Activated T-cell treated with anti-CD3 and anti-CD28 coated beads, Interleukin-2, amount 50 U/mL, for 24 hours (primary cell): ENCODE measurements at regions not wholly inside any gene's neighbourhood (a gene's known extent, or its start where the extent isn't known, plus 50 kb on each side); places are given as distances from the start of the nearest gene placed in this dataset.

Experiments used
- DNase-seq: peaks from one replicate; pipeline ENCODE4 v3.0.0-alpha.2; 2020
- H3K27ac Mint-ChIP-seq: 2 replicates; pipeline ENCODE4 v1.8.0; 2020; ENCODE audit warnings: mild to moderate bottlenecking, mixed read lengths
- H3K27me3 Mint-ChIP-seq: 2 replicates; pipeline ENCODE4 v1.8.0; 2020; ENCODE audit warnings: mixed read lengths
- H3K36me3 Mint-ChIP-seq: 2 replicates; pipeline ENCODE4 v1.8.0; 2020; ENCODE audit warnings: low read depth, mixed read lengths
- H3K4me1 Mint-ChIP-seq: 2 replicates; pipeline ENCODE4 v1.8.0; 2020; ENCODE audit warnings: low read depth, mixed read lengths
- H3K4me3 Mint-ChIP-seq: 2 replicates; pipeline ENCODE4 v1.8.0; 2020; ENCODE audit warnings: mild to moderate bottlenecking, moderate library complexity, mixed read lengths
- H3K9me3 Mint-ChIP-seq: 2 replicates; pipeline ENCODE4 v1.8.0; 2020; ENCODE audit warnings: mixed read lengths

GRCh38 chr2:62303788-62304187 is 107.9 kb downstream of the B3GNT2 start:
- Mint-ChIP-seq H3K27me3 (no peaks in the 10 kb centered on the region), H3K4me1 (peaks cover 72% of the 10 kb centered on the region), H3K9me3 (no peaks in the 10 kb centered on the region), H3K36me3 (no peaks in the 10 kb centered on the region), H3K4me3 (peak overlapping the region; percentile 36), H3K27ac (peak overlapping the region; percentile 92)
- DNase-seq: no peak

- peaks cover 66% of the 10 kb centered on the region for H3K4me1 Mint-ChIP-seq
- H3K36me3 Mint-ChIP-seq: no peaks in the 10 kb centered on the region
- H3K9me3 Mint-ChIP-seq: no peaks in the 10 kb centered on the region
- no peaks in the 10 kb centered on the region for H3K27me3 Mint-ChIP-seq
- no peak for DNase-seq
- no peak overlapping the region for H3K4me3 Mint-ChIP-seq
- H3K27ac Mint-ChIP-seq: peak overlapping the region; percentile 92
Measured at GRCh38 chr2:62302631-62303435, 106.9 kb downstream of the B3GNT2 start.

- DNase-seq: no peak
- Mint-ChIP-seq H3K4me3 (no peak overlapping the region), H3K27ac (no peak overlapping the region), H3K36me3 (no peaks in the 10 kb centered on the region), H3K4me1 (peaks cover 48% of the 10 kb centered on the region), H3K9me3 (no peaks in the 10 kb centered on the region), H3K27me3 (no peaks in the 10 kb centered on the region)
Measured at GRCh38 chr2:62300925-62301324, 105.0 kb downstream of the B3GNT2 start.

GRCh38 chr2:62297624-62298010 is 101.7 kb downstream of the B3GNT2 start:
- no peaks in the 10 kb centered on the region for H3K27me3 Mint-ChIP-seq
- H3K36me3 Mint-ChIP-seq: no peaks in the 10 kb centered on the region
- DNase-seq: no peak
- H3K4me1 Mint-ChIP-seq: peaks cover 15% of the 10 kb centered on the region
- H3K4me3 Mint-ChIP-seq: no peak overlapping the region
- no peak overlapping the region for H3K27ac Mint-ChIP-seq
- H3K9me3 Mint-ChIP-seq: no peaks in the 10 kb centered on the region

- peaks cover 9% of the 10 kb centered on the region for H3K4me1 Mint-ChIP-seq
- no peak overlapping the region for H3K27ac Mint-ChIP-seq
- no peak for DNase-seq
- no peak overlapping the region for H3K4me3 Mint-ChIP-seq
- H3K27me3 Mint-ChIP-seq: no peaks in the 10 kb centered on the region
- H3K9me3 Mint-ChIP-seq: no peaks in the 10 kb centered on the region
- no peaks in the 10 kb centered on the region for H3K36me3 Mint-ChIP-seq
Measured at GRCh38 chr2:62296832-62297623, 101.1 kb downstream of the B3GNT2 start.

GRCh38 chr2:62296034-62296831 is 100.3 kb downstream of the B3GNT2 start:
- Mint-ChIP-seq H3K9me3 (no peaks in the 10 kb centered on the region), H3K4me3 (no peak overlapping the region), H3K27me3 (no peaks in the 10 kb centered on the region), H3K36me3 (no peaks in the 10 kb centered on the region), H3K27ac (no peak overlapping the region), H3K4me1 (peaks cover 10% of the 10 kb centered on the region)
- no peak for DNase-seq

- DNase-seq: no peak
- H3K27me3 Mint-ChIP-seq: no peaks in the 10 kb centered on the region
- H3K27ac Mint-ChIP-seq: no peak overlapping the region
- H3K4me3 Mint-ChIP-seq: no peak overlapping the region
- H3K36me3 Mint-ChIP-seq: no peaks in the 10 kb centered on the region
- peaks cover 4% of the 10 kb centered on the region for H3K4me1 Mint-ChIP-seq
- H3K9me3 Mint-ChIP-seq: no peaks in the 10 kb centered on the region
Measured at GRCh38 chr2:62293490-62294271, 97.8 kb downstream of the B3GNT2 start.

GRCh38 chr2:62293151-62293489 is 97.2 kb downstream of the B3GNT2 start:
- Mint-ChIP-seq H3K4me1 (peaks cover 8% of the 10 kb centered on the region), H3K9me3 (no peaks in the 10 kb centered on the region)

GRCh38 chr2:62292190-62292589 is 96.3 kb downstream of the B3GNT2 start:
- H3K4me1 Mint-ChIP-seq: peaks cover 16% of the 10 kb centered on the region
- H3K27me3 Mint-ChIP-seq: no peaks in the 10 kb centered on the region
- H3K27ac Mint-ChIP-seq: no peak overlapping the region
- no peak overlapping the region for H3K4me3 Mint-ChIP-seq
- H3K36me3 Mint-ChIP-seq: no peaks in the 10 kb centered on the region
- DNase-seq: no peak
- no peaks in the 10 kb centered on the region for H3K9me3 Mint-ChIP-seq

More at GRCh38 chr2:62293151-62293489, 97.2 kb downstream of the B3GNT2 start:
- Mint-ChIP-seq H3K4me3 (no peak overlapping the region), H3K36me3 (no peaks in the 10 kb centered on the region), H3K27ac (no peak overlapping the region), H3K27me3 (no peaks in the 10 kb centered on the region)
- no peak for DNase-seq

- no peak overlapping the region for H3K4me3 Mint-ChIP-seq
- H3K9me3 Mint-ChIP-seq: no peaks in the 10 kb centered on the region
- no peaks in the 10 kb centered on the region for H3K36me3 Mint-ChIP-seq
- H3K27me3 Mint-ChIP-seq: no peaks in the 10 kb centered on the region
- H3K27ac Mint-ChIP-seq: no peak overlapping the region
- peaks cover 16% of the 10 kb centered on the region for H3K4me1 Mint-ChIP-seq
- DNase-seq: no peak
Measured at GRCh38 chr2:62291517-62292137, 95.7 kb downstream of the B3GNT2 start.

GRCh38 chr2:62291052-62291451 is 95.1 kb downstream of the B3GNT2 start:
- no peak for DNase-seq
- no peak overlapping the region for H3K4me3 Mint-ChIP-seq
- no peaks in the 10 kb centered on the region for H3K36me3 Mint-ChIP-seq
- H3K9me3 Mint-ChIP-seq: no peaks in the 10 kb centered on the region
- no peaks in the 10 kb centered on the region for H3K27me3 Mint-ChIP-seq
- H3K4me1 Mint-ChIP-seq: peaks cover 16% of the 10 kb centered on the region
- no peak overlapping the region for H3K27ac Mint-ChIP-seq

- peak; percentile 56 for DNase-seq
- Mint-ChIP-seq H3K9me3 (peaks cover 4% of the 10 kb centered on the region), H3K4me1 (peaks cover 16% of the 10 kb centered on the region), H3K27me3 (no peaks in the 10 kb centered on the region), H3K27ac (peak overlapping the region; percentile 53), H3K36me3 (no peaks in the 10 kb centered on the region), H3K4me3 (no peak overlapping the region)
Measured at GRCh38 chr2:62287899-62288880, 92.3 kb downstream of the B3GNT2 start.

- no peak overlapping the region for H3K27ac Mint-ChIP-seq
Measured at GRCh38 chr2:62287282-62287681, 91.4 kb downstream of the B3GNT2 start.

More at GRCh38 chr2:62287282-62287681, 91.4 kb downstream of the B3GNT2 start:
- Mint-ChIP-seq H3K9me3 (peaks cover 4% of the 10 kb centered on the region), H3K27me3 (no peaks in the 10 kb centered on the region), H3K4me3 (no peak overlapping the region), H3K36me3 (no peaks in the 10 kb centered on the region), H3K4me1 (peaks cover 16% of the 10 kb centered on the region)
- no peak for DNase-seq
